HG02885 (cell line): ENCODE measurements at regions not wholly inside any gene's neighbourhood (a gene's known extent, or its start where the extent isn't known, plus 50 kb on each side); places are given as distances from the start of the nearest gene placed in this dataset.
"Not testable (repeated sequence)": the region's sequence is repeated elsewhere in the genome, so short reads cannot be mapped to it uniquely, and the experiment has no call there.

Source experiments
- ATAC-seq: cut with Tn5 transposase; IDR thresholded peaks from one replicate; pipeline ENCODE4 v1.9.1; 2021; ENCODE audit warnings: mild to moderate bottlenecking; ENCODE audit not compliant: unreplicated experiment, poor library complexity

DNA sequence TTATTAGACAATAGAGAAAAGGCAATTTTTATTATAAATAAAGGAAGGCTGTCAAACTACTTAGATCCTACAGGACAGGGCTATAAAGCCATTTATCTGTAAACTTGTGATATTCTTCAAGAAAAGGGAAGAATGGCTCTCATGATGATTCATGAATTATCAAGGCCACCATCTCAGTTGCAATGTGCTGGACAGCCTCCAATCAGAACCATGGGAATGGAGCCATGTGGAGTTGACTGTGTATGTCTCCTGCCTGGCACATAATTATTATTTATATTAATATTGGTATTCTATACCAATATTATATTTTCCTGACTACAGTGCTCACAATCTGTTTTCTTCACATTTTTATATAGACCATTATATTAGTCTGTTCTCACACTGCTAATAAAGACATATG, 560.5 kb upstream of the MIR17HG start:
- no peak for ATAC-seq

DNA sequence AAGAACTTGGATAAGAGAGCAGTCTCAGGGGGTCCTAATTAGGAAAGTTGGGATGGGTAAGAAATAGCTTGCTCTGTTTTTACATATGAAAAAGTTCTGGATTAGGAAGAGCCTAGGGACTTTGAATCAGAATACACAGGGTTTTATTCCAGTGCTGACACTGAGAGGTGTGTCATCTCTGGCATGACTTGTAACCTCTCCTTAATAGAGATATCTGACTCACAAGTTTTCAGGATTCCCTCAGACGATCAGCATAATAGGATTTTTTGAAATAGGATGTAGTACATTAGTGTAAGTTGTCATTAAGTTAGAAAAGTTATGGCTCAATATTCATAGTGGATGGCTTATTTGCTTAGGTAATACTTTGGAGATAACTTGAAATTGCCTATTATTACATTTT, 555.2 kb upstream of the MIR17HG start:
- ATAC-seq: no peak

DNA sequence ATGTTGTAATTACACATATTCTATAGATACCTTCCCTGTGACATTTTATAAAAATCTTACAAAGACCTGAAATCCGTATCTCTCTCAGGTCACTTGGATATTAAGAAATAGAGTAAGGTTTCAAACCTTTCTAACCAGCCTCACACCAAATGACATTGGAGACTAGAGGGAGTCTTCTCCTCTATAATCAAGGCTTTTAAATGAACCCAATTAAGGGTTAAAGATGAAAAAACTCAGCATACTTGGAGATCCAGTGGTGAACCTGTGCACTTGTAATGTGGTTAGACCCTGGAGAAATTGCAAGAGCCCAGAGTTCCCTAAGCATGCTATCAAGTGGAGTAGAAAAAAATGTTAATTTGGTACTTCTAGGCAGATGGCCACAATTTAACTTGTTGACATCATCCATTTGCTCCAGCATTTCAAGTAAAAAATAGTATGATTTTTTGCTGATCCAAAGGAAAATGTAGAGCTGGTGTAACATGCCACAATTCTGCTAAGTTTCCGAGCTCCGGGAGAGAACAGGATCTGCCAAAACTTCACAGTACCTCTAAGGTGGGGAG, 554.1 kb upstream of the MIR17HG start:
- ATAC-seq: no peak

DNA sequence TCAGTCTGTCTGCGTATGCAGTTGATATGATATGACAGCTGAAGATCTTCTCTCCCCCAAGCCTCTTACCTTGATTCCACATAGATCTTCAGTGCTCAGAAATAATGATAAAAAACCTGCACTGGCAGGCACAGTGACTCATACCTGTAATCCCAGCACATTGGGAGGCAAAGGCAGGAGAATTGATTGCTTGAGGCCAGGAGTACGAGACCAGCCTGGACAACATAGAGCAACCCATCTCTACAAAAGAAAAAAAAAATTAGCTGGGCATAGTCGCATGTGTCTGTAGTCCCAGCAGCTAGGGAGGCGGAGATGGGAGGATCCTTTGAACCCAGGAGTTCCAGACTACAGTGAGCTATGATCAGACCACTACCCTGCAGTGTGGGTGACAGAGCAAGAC, 551.0 kb upstream of the MIR17HG start:
- ATAC-seq: no peak

DNA sequence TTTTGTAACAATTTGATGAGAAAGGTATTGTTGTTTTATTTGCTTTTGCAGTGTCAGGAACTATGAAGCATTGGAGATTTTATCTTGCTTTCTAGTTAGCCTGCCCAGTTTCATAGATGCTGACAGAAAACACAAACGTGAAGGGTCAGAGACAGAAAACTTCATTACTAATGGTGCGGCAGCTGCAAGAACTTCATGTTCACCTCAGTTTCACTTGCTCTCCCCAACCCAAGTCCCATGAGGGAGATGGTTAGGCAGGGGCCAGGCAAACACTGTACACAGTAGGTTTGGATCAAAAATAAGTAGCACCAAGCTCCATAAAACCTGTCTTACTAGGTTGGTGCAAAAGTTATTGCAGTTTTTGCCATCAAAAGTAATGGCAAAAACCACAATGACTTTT, 550.2 kb upstream of the MIR17HG start:
- no peak for ATAC-seq

DNA sequence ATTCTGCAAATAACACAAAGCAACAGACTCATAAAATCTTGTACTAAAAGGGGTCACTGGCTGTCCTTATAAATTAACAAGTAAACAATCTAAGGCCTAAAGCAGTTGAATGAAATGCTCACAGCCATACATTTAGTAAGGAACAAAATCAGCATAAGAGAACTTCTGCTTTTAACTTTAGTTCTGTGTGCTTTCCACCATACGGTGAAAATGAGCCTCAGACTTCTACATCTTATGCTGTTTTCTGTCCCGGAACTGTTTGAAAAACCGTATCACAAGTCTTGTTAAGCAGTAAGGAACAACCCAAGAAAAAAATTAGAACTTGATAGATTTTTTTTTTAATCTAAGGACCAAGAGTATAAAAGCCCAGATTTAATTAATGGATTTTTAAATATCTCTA, 549.1 kb upstream of the MIR17HG start:
- no peak for ATAC-seq

DNA sequence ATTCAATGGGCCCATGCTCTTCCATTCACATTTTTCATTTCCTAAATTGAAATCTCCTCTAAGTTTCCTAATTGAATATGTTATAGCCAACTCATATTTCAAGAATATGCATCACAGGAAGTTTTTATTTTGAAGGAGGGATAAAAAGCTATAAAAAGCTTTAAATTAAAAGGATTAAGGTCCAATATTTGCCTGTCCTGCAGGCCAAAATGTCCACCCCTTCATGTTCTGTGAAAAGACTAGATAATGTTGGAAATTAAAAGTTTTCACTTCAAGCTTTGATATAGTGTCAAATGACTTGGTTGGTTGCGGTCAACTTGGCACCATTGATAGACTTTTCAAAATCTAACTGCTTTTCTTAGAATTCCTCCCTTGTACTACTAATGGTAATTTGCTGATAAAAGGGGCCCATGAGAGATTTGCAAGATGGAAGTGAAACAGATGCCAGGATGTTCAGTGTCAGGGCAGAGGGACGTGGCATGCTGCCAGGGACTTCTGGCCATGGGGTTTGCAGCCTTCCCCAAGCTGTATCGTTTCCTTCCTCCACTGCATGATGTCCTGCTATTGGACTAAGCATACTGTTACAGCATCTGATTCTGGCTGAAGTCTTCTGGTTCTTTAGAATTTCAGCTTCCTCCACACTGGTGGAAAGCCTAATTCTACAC, 547.3 kb upstream of the MIR17HG start:
- ATAC-seq: no peak

DNA sequence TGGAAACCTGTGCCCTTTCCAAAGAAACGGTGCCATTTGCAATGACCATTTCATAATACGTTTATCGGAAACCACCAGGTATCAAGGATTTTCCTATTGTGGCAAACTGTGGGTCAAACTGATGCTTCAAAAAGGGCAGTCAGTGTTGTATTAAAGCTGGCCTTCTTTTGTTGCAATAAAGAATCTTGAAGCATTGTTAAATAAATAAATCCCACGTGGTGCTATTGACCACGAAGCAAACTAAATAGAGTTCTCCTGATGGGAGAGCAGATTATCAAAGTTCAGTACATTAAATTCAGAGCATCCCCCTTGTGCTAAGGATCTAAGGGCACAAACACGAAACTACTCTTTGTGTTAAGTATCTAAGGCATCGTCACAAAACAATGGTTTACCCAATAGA, 545.9 kb upstream of the MIR17HG start:
- no peak for ATAC-seq

DNA sequence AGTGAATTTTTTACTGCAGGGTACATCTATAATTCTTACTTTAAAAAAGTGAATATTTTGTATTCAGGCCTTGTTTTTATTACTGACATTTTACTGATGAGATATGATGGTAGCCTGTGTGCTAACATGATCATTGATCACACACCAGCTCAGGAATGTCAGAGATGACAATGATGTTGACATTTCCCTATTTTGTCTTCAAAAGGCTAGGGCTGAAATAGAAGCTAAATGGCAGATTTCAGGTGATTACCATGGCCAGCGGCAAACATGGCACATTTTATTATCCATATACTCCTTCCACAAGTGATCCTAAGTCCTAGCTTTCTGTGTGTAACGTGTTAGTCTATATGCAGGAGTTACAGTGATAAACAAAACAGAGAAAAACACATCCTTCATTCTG, 544.3 kb upstream of the MIR17HG start:
- no peak for ATAC-seq

DNA sequence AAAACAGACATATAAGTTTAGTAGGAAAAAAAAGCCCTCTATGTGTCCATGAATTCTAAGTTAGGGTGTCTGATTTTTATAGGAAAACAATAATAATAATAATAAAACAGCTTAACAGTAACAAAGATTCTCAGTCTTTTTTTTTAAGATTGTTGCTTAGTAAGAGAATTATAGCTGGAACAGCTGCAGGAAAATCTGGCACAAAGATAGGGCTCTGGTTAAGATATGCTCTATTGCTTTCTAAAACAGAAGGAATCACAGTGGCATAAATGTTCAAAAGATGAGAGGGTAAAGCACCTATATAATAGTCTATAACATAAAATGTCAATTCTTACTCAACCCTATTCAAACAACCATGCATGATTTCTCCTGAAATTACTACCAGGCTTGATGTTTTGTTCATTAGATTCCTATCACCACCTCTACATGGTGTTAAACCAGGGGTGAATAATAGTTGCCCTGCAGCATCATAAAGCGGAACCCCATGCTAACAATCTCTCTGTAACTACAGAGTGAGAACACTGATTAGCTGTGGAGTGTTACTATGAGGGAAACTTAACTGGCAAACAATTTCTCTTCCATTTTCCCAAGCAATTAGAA, 541.4 kb upstream of the MIR17HG start:
- ATAC-seq: no peak

DNA sequence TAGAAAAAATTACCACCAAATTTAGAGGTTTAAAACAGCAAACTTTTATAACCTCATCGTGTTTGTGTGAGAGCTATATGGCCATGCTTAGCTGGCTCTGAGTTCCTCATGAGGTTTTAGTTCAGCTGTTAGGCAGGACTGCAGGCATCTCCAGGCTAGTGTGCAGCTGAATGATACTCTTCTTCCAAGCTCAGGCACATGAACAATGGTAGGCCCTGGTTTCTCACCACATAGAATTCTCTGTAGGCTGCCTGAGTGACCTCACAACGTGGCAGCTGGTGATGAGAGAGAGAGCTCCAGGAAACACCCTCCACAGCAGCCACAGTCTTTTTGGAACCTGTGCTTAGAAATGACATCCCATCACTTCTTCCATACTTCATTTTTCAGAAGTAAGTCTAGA, 540.6 kb upstream of the MIR17HG start:
- ATAC-seq: no peak

DNA sequence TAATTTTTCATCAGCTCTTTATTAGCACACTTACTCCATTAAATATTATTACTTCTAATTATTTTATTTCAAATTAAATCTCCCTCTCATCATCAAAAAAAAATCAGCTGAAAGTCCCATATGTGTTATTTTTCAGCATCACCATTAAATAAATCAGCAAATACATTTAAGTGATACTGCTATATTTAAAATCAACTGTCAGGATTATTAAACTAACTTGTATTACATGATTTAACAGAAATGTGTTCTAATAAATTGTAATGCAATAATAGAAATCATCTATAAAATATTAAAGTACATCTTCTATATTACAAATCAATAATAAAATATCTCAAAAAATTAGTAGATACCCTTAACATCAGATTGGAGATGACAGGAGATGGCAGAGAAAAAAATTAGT, 538.6 kb upstream of the MIR17HG start:
- ATAC-seq: no peak

DNA sequence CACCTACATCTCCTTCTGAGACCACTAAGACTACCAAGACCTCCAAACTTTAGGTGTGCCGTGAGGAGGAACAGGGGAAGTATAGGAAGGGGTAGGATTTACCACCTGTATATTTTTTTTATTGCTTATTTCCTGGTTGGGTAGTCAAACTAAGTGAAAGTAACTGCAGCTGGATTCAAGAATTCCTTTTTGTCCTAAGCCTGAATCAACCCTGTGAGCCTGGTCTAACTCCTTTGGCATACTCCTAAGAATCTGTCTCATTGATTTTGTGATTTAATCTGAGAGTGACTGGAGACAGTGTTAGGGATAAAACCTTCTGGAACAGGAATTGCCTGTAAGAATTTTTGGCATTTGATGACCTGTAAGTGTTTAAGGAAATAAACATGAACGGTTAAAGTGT, 523.5 kb upstream of the MIR17HG start:
- no peak for ATAC-seq

DNA sequence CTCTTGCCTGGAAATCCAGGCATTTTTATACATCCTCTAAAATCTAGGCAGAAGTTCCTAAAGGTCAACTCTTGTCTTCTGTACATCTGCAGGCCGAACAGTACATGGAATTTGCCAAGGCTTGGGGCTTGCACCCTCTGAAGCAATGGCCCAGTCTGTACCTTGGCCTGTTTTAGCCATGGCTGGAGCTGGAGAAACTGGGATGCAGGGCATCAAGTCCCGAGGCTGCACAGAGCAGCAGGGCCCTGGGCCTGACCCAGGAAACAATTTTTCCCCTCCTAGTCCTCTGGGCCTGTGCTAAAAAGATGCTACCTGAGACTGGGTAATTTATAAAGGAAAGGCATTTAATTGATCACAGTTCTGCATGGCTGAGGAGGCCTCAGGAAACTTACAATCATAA, 520.8 kb upstream of the MIR17HG start:
- ATAC-seq: no peak

DNA sequence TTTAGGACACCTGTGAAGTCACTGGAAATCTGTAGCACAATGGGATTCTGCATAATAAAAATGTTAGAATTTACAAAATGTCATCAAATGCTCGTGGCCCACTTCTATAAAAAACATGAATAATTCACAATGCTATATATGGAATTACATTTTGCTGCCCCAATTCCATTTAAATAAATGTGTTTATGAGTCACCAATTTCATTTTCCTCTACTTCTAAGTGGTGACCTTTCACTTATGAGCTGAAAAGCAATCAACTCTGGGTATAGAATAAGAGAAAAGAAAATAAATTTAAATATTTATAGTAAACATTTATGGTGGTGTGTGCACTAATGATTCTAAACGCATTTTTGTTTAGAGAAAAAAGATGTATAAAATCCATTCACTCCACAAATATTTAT, 516.7 kb upstream of the MIR17HG start:
- ATAC-seq: no peak

DNA sequence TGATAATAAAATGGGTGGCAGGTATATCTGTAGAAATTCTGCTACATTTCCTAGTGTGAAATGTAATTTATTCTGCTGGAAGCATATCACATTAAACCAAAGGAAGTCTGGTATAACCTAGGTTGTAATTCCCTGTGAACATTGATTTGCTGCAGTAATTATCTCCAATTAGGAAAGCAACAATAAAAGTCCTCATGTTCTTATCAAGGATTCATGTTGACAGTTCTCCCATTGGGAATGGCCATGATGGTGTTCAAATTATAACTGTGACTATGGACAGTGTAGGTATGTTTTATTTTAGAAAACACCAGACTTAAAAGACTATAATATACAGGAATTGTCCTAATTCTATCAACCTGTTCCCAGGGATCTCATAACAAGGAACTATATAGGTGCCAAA, 513.5 kb upstream of the MIR17HG start:
- ATAC-seq: no peak

DNA sequence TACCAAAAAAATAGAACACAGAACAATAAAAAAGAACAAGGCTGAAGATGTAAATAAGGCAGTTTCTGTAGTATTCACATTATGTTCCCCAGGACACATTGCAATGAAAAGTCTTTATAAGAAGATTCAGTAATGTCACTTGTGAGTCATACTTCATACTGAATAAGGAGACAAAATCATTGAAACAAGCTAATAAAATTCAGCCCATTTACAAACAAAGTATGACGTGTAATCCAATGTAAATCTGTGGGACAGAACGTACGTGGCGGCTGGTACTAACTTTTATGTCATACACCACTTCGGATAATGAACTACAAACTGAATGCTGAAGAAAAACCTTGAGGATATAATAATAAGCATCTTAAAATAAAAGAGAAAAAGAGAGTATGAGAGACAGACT, 512.8 kb upstream of the MIR17HG start:
- ATAC-seq: no peak

DNA sequence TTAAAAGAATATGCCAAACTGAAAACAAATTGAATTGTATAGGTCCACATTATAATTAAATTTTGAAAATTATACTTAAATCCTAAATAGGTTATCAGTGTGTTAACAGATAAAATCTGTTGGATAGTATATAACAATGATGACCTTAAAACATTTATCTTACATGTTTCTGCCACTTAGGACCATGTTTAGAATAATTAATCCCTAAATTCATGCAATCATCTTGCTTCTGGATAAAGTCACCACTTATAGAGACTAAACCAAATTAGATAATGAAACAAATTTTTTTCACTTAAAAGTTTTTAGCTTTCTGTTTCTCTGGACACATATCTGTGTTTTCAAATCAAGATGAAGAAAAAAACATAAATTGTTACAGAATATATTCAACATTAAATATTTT, 511.7 kb upstream of the MIR17HG start:
- ATAC-seq: no peak

DNA sequence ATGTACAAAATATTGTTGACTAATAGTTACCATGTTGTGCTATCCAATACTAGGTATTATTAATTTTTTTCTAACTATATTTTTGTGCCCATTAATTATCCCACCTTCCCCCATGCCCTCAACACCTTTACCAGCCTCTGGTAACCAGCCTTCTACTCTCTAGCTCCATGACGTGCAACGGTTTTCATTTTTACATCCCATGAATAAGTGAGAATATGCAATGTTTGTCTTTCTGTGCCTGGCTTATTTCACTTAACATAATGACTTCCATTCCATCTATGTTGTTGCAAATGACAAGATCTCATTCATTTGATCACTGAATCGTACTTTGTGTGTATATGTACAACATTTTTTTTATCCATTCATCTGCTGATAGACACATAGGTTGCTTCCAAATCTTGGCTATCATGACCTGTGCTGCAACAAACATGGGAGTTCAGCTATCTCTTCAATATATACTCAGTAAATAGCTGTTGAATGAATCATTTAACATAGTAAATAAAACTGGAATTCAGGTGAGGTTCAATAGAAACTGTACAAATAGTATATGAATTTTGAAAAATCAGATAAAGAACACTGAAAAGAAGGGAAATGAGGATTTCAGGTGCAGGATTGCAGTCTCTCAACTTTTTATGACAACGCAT, 509.0 kb upstream of the MIR17HG start:
- ATAC-seq: no peak

DNA sequence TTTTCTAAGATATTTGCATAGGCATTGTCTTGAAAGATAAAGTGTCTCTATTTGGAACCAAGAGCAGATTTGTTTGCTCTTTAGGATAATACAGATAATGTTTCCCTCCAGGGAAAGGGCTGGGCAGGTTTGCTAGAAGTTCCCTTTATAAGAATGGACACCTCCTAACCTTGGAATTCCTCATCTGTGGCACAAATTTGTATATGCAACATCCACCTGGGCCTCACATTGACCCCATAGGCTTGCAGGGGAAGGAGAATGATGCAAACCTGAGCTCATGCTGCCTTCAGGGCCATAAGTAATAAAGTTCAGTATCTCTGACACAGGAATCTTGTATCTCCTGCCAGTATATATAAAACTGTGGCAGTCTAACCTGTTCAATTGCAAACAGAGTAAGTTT, 508.4 kb upstream of the MIR17HG start:
- no peak for ATAC-seq

DNA sequence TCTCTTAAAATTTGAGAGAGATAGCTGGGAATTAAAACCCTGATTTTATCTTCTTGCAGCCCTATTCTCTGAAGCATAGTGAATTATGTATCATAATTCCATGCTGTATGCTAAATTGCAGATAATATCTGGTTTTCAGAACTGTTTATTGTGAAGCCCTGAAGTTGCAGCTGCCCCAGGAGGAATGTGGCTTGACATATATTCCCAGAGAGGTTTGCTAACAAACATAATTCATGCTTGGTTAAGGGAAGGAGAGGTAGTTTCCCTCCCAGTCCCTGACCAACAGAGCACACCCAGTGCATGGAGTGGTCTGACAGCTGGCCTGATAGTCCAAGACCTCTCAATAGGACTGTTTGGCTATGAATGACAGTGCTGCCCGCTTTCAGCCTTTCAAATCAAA, 500.6 kb upstream of the MIR17HG start:
- ATAC-seq: no peak

DNA sequence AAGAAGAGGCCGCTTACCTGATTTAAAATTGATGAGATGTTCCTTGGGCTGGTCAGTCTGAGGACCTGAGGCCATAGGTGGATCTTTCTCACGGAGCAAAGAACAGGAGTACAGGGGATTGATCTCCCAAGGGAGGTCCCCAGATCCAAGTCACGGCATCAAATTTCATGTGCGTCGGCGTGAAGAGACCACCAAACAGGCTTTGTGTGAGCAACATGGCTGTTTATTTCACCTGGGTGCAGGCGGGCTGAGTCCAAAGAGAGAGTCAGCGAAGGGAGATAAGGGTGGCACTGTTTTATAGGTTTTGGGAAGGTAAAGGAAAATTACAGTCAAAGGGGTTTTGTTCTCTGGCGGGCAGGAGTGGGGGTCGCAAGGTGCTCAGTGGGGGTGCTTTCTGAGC, 493.8 kb upstream of the MIR17HG start:
- not testable (repeated sequence) for ATAC-seq
